HG02840 (cell line): ENCODE measurements at regions not wholly inside any gene's neighbourhood (a gene's known extent, or its start where the extent isn't known, plus 50 kb on each side); places are given as distances from the start of the nearest gene placed in this dataset.
"Not testable (repeated sequence)": the region's sequence is repeated elsewhere in the genome, so short reads cannot be mapped to it uniquely, and the experiment has no call there.

Experiments used
- ATAC-seq: cut with Tn5 transposase; IDR thresholded peaks from one replicate; pipeline ENCODE4 v1.9.1; 2021; ENCODE audit warnings: mild to moderate bottlenecking, moderate library complexity, moderate number of reproducible peaks; ENCODE audit not compliant: unreplicated experiment, low FRiP score

DNA sequence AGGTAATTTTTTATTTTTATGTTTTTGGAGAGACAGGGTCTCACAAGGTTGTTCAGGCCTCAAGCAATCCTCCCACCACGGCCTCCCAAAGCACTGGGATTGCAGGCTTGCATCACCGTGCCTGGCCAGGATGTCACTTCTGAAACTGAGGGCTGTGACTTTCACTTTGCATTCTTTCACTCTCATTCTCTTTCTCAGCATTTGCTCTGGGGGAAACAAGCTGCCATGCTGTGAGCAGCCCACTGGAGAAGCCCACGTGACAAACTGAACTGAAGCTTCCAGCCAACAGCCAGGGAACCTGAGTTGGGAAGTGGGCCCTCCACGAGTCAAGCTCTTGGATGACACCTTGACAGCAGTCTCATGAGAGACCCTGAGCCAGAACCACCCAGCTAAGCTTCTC lies 109.4 kb downstream of the C5orf15 start:
- ATAC-seq, result no peak

DNA sequence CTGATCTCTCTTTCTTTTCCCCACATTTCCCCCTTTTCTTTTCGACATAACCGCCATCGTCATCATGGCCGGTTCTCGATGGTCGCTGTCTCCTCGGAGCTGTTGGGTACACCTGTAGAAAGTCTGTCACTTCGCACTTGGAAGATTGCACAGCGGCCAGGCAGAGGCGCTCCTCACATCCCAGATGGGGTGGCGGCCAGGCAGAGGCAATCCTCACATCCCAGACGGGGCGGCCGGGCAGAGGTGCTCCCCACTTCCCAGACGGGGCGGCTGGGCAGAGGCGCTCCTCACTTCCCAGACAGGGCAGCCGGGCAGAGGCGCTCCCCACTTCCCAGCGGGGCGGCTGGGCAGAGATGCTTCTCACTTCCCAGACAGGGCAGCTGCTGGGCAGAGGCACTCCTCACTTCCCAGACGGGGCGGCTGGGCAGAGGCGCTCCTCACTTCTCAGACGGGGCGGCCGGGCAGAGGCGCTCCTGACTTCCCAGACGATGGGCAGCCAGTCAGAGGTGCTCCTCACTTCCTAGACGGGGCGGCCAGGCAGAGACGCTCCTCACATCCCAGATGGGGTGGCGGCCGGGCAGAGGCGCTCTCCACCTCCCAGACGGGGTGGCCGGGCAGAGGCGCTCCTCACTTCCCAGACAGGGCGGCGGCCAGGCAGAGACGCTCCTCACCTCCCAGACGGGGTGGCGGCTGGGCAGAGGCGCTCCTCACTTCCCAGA lies 110.7 kb downstream of the C5orf15 start:
- not testable (repeated sequence) for ATAC-seq

DNA sequence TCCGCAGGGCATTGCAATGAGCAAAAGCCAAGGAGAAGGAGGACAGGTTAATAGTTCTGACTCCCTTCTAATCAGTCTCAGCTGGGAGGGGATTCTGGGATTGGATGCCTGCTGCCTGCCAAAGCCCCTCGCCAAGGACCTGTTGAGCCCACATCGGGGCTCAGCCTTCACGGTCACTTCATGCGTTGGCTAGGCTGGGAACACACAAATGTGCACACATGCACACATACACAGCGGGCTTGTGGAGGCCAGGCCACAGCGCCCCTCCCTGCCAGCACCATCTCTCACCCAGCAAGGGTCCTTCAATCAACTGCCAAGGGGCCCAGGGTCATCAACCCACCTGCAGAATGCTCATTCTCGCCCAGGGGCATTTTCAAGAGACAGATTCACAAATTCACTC lies 113.9 kb downstream of the C5orf15 start:
- no peak for ATAC-seq

DNA sequence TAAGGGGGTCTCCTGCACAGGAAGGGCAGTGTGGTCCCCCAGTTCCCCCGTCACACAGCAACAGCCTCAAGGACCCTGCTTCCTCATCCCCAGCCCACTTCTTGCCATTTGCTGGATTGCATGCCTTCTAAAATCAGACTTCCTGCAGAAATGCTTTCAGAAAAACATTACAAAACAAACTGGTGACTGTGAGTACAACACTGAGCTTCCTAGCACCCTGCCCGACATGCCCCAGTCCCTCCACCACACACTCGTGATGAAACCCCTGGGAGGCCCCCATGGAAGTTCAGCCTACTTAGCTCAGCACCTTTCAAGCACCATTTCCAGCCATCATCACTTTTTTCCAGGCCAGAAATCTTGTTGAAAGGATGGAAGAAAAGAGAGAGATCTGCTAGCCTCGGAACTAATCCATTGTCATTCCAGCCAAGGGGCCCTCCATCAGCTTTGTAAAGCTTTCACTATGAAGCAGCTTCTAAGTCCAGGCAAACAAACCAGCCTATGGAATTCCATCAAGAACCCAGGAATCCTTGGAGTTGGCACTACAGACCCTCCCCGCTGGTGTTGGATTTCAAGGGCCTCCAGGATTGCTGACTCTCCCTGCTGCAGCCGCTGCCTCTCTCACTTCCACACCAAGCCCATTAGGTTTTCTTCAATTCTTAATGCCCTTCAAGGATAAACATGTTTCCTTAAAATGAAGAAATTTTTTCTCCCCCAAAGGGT lies 114.6 kb downstream of the C5orf15 start:
- ATAC-seq, result no peak

DNA sequence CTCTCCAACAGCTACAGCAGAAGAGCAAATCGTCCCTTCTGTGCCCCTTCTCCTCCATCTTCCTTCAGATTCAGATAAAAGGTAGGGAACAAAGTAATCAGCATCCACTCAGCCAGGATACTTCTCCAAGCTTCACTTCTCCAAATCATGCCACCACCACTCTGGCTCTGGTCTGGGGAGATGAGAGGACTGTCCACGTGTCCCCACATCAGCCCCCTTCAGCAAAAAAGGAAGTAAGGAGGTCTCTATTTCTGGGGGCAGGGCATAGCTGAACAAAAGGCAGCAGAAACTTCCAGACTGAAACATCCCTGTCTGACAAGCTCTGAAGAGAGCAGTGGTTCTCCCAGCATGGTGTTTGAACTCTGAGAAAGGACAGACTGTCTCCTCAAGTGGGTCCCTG lies 116.9 kb downstream of the C5orf15 start:
- no peak for ATAC-seq

DNA sequence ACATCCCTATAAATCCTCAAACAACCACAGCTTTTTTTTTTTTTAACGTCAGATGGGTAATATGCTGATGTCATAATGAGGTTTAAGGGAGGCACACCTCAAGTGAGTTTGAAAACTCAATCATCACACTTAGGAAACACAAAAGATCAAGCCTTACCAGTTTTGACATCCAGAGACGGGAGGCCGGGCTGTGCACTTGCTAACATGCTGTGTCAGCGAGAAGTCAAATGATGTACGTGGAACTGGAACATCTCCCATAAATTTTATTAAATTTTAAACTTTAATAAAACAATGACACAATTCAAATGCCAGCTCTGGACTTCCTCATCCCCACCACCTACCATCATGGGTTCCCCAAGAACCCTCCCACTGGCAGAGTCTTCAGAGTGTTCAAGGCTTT lies 117.6 kb downstream of the C5orf15 start:
- no peak for ATAC-seq

DNA sequence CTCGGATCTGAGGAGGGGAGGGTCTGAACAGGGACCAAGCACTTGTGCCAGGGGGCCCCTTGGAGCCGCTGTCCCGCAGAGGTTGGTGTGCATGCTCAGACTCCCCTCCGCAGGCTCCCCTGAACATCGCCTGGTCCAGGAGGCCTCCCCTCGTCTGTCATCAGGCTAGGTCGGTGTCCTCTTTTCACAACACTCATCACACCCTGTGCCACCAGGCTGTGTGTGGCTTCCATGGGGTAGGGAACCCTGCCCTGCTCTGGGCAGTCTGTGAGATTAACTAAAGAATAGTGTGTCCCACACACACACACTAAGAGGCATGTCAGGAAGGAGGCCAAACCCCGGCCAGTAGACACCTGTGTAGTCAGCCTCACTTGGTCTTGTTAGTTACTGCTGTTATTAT lies 119.3 kb downstream of the C5orf15 start:
- no peak for ATAC-seq

DNA sequence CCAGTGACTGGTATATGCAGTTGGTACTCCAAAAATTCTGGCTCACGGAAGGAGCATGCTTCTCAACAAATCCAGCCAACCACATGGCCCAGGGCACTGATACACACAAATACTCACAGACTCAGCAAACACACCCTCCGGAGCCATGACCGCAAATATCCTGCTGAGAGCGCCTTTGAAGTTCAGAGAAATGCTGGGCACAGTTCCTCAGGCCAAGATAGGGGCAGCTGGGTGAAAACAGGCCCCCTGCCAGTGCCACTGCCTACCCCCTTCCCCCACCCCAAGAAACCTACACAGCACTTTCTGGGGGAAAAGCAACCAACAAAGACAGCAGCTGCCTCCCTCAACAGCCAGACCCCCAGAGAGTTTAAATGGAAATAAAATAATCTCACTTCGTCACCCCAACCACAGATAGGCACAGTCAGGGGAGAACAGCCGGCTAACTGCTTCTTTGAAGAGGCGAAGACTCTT lies 120.0 kb downstream of the C5orf15 start:
- ATAC-seq, result no peak

DNA sequence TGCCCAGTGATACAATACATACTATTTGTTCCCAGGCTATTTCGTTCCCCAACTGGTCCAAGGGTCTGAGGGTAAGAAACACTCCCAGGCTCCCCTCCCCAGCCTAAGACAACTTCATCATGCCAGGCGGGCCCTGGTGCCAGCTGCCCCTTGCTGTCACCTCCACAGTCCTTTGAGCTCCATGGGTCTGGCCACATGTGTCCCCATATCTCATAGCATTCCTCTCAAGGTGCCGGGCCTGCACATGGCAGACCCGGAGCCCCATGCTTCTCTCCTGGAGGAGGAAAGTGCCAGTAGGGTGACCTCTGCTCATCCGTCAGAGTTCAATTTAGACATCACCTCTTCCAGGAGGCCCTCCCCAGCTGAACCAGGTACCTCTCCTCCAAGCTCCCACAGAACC lies 120.5 kb downstream of the C5orf15 start:
- ATAC-seq, result no peak

DNA sequence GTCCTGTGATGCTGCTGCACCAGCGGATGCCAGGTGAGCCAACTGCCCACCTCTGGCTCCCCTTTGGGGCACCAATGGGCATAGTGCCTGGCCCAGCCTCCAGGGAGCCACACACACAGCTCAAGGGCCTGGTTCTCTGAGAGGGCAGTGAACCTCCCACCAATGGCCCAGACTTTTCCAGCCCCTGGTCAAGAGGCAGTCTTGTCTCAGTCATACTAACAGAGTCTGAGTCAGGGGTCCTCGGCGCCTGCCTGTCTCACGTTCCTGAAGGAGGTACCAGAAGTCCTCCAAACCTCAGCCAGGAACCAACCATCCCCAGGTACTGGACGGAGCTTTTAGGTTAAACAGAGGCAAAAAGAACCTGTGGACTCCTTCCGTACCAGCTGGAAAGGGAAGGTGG lies 121.1 kb downstream of the C5orf15 start:
- no peak for ATAC-seq

DNA sequence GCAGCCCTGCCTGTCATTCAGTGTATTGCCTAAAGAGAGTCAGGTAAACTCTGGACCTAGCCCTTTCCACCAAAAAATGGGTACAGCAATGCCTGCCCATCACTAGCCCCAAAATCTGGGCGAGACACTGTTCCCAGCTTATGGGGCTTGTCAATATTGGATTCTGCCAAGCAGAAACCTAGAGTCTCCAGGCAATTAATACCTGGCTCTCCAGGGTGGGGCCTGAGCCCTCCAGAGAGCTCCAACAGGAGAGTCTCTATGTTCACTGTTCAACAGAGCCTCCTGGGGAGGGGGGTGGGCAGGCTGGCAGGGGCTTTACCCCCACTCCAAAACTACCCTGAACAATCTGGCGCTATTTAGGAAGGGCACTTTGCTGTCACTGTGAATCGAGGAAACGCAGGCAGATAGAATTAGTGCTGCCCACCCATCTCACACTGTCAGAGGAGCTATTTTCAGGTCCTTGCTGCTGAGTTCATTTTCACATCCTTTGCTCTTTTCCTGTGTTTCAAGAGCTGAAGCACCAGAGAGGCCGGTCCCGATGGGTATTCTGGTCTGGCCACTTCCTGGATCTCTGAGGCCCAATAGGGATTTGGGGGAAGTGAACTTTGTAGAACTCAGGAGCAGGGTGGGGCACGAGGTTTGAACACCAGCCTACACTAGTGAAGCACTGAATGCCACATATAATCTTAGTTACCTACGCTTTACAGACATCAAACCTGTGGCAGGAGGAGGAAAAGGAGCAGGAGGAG lies 121.8 kb downstream of the C5orf15 start:
- ATAC-seq, result no peak

DNA sequence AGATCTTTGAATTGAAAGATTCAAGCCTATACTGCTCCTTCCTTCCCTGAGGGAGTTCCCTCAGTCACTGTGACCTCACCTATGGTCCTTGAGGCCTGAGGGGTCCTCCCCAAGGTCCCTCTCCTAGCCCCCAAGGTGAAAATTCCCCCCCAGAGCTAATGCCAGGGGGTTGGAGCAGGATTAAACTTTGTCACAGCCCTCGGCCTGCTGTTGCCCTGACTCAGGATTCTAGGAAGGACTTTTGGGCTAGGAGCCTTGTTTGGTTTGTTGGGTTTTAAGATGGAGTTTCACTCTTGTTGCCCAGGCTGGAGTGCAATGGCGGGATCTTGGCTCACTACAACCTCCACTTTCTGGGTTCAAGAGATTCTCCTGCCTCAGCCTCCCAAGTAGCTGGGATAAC lies 123.2 kb downstream of the C5orf15 start:
- ATAC-seq, result no peak

DNA sequence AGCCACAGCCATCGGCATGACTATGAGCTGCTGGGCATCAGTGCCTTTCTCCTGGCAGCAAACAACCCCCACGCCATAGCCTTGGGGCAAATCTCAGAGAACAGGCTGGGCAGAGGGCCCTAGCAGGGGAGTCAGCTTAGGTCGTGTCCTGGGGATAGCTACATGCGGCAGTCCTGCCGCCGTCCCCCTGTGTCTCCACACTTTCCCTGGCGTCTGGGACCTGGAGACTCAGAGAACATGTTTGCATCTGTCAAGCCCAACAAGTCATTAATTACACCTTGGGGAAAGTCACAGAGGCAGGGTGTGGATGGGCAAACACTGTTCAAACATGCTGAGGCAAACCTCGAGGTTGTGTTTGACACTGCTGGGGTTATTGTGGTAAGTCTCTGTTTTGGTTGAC lies 123.6 kb downstream of the C5orf15 start:
- ATAC-seq, result no peak

DNA sequence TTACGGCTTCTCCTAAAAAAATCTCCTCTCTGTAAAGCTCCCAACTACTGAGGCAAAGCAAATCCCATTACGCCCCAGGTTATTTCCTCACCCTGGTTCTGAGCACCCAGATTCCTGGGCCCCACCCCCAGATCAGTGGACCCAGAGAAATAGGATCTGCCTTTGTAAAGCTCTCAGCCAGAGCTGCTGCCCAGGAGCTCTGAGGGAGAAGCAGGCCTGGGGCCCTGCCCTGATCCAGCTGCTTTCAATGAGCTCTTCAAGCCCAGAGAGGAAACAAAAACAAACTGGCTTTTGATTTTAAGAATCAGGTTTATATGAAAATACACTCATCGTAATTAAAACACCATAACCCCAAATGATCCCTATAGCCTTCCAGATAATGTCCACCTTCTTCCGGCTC lies 124.5 kb downstream of the C5orf15 start:
- ATAC-seq, result no peak

DNA sequence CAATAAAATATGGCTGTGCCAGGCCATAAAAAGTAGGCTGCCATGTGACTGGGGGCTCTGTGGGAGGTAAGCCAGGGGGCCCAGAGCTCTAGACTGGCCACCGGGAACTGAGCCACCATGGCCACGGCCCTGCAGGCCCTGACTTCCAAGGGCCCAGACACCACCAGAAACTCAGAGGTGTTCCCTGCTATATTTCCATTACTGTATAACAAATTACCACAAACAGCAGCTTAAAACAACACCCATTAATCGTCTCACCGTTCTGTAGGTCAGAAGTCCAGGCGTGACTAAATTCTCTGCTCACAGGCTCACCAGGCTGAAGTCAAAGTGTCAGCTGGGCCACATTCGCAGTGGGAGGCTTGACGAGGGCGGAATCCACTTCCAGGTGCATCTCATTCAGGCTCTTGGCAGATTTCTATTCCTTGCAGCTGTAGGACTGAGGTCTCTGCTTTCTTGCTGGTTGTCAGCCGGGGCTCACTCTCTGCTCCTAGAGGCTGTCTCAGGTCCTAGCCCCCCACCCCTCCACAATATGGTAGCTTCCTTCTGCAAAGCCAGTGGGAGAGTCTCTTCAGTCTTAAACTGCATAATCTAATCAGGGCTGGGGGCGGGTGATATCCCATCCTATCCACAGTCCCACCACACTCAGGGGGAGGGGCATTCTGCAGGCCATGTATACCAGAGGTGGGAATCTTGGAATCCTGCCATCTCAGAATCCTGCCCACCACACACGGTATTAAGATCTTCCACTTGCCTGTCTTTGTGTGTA lies 125.4 kb downstream of the C5orf15 start:
- ATAC-seq, result no peak

DNA sequence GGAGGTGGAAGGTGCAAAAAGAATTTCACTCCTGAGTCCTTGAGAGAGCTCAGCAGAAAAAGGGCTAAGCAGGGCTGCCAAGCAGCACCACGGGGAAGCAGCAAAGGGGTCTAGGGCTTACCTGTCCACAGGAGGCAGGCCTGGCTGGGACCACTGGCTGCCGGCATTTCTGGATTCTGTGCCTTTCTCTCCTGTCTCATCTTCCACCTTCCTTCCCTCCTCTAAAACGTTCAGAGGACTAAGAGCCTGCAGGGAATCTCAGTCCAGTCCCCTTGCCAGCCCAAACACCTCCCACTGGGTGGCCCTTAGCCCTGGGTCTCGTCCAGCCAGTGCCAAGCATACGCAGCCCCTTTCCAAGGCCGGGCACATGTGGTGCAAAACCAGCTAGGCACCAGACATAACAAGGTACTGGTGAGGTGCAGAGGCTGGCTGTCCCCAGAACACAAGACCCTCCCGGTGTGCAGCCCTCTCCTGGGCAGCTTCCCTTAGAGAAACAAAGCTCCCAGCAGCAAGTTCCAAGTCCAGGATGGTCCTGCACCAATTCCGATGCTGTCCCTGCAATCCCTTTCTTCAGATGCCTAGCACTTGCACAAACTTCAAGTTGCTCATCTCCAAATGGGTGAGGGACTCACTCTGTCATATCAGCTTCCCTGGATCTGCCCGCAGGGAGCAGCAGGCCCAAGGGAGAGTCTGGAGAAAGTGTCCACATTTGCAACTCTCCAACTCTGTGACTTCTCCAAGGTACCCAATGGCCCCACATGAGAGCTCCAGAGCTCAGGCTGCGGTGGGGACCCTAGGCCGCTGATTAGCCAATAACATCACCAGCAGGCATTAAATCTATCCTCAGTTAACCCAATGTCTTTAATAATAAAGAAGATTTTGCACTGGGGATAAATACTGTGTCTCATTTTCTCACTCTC lies 126.3 kb downstream of the C5orf15 start:
- no peak for ATAC-seq

DNA sequence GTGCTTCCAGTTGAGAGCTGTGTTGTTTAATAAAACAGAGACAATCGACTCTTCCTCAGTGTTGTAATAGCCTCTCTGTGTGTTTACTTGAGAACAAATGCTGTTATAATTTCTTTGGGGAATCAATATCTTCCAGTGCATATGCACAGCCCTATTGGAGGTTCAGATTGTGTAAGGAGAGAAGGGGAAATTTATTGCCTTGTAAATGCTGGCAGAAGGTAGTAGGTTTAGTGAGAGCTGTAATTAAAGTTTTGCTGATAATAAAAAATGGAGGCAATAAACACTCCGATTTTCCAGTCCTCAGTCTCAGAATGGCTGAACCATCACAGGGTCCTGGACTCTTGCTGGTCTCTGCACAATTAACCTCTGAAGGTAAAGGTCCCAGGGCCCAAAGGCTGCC lies 128.3 kb downstream of the C5orf15 start:
- ATAC-seq, result no peak

DNA sequence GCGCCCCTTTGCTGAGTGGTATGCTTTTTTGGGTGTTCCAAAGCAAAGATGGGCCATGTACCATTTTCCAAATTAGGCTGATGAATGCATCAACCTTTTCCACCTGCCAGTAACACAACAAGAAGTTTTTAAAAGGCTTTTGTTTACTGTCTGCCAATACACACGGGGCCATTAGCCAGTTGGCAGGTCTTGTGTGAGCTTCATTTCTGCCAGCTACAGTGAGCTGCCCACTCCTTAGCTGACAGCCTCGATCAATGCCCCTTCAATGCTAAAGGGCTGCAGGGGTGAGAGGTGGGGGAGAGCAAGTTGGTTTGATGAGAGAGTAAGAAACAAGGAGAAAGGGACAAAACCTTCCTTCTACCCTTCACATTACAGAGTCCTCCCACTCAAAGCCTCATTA lies 128.7 kb downstream of the C5orf15 start:
- no peak for ATAC-seq

DNA sequence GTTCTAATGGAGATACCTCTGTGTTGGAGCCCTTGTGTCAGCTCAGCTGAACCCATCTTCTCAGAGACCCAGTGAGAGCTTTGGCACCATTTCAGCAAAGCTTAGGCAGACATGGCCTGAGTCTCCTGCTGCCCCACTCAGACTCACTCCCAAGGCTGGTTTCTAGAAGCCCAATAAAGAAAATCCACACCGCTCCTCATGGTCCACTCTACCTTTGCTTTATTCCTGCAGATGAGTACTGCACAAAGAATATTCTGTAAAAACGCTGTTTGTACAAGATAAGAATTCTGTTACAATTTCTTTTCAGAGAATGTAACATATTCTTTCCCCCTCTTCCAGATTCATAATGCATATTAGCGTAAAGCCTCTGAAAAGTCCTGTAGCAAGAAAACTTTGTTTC lies 129.3 kb downstream of the C5orf15 start:
- ATAC-seq, result no peak

DNA sequence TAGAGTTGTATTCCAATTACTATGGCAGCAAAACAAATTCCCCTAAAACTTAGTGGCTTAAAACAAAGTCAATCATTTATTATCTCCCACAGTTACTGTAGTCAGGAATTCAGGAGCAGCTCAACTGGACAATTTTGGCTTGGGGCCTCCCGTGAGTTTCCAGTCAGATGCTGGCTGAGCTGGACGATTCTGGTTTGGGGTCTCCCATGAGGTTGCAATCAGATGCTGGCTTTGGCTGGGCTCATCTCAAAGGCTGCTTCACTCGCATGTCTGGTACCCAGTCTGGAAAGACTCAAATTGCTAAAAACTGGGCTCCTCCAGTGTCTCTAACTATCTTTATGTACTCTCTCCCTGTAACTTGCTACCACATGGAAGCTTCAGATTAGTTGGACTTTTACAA lies 130.1 kb downstream of the C5orf15 start:
- ATAC-seq, result no peak
